ENCODE measurements at regions not wholly inside any gene's neighbourhood (a gene's known extent, or its start where the extent isn't known, plus 50 kb on each side); places are given as distances from the start of the nearest gene placed in this dataset.
"Not testable (repeated sequence)": the region's sequence is repeated elsewhere in the genome, so short reads cannot be mapped to it uniquely, and the experiment has no call there.

GRCh38 chr12:90683871-90684270 is 271.1 kb downstream of the CCER1 start:
- no peak for DNase-seq

- DNase-seq = no peak
Measured at GRCh38 chr12:90682398-90682797, 272.6 kb downstream of the CCER1 start.

- no peak for DNase-seq
Measured at GRCh38 chr12:90679674-90680073, 275.3 kb downstream of the CCER1 start.

- no peak for DNase-seq
Measured at GRCh38 chr12:90677552-90677951, 277.4 kb downstream of the CCER1 start.

- no peak for DNase-seq
Measured at GRCh38 chr12:90677055-90677454, 277.9 kb downstream of the CCER1 start.

GRCh38 chr12:90675106-90675505 is 279.9 kb downstream of the CCER1 start:
- DNase-seq = no peak

- DNase-seq = no peak
Measured at GRCh38 chr12:90672081-90672480, 282.9 kb downstream of the CCER1 start.

- not testable (repeated sequence) for DNase-seq
Measured at GRCh38 chr12:90663949-90664348, 291.0 kb downstream of the CCER1 start.

- no peak for DNase-seq
Measured at GRCh38 chr12:90659060-90659459, 295.9 kb downstream of the CCER1 start.

- DNase-seq = no peak
Measured at GRCh38 chr12:90653040-90653439, 301.9 kb downstream of the CCER1 start.

- no peak for DNase-seq
Measured at GRCh38 chr12:90652280-90652679, 302.7 kb downstream of the CCER1 start.

GRCh38 chr12:90645181-90645580 is 309.8 kb downstream of the CCER1 start:
- DNase-seq = no peak

- DNase-seq = no peak
Measured at GRCh38 chr12:90631591-90632212, 323.3 kb downstream of the CCER1 start.

GRCh38 chr12:90630006-90630405 is 325.0 kb downstream of the CCER1 start:
- DNase-seq = no peak

GRCh38 chr12:90628213-90628612 is 326.8 kb downstream of the CCER1 start:
- DNase-seq = no peak

- no peak for DNase-seq
Measured at GRCh38 chr12:90627180-90627896, 327.6 kb downstream of the CCER1 start.

- no peak for DNase-seq
Measured at GRCh38 chr12:90622431-90622830, 332.5 kb downstream of the CCER1 start.

- DNase-seq = no peak
Measured at GRCh38 chr12:90621927-90622326, 333.0 kb downstream of the CCER1 start.

GRCh38 chr12:90619943-90620342 is 335.0 kb downstream of the CCER1 start:
- DNase-seq = no peak

- no peak for DNase-seq
Measured at GRCh38 chr12:90618586-90618985, 336.4 kb downstream of the CCER1 start.

- no peak for DNase-seq
Measured at GRCh38 chr12:90611891-90612290, 343.1 kb downstream of the CCER1 start.

GRCh38 chr12:90611048-90611447 is 343.9 kb downstream of the CCER1 start:
- no peak for DNase-seq

- no peak for DNase-seq
Measured at GRCh38 chr12:90593596-90594295, 361.2 kb downstream of the CCER1 start.

- DNase-seq = no peak
Measured at GRCh38 chr12:90589956-90590355, 365.0 kb downstream of the CCER1 start.

Data from GF-D8 (cell line).